ENCODE measurements at regions not wholly inside any gene's neighbourhood (a gene's known extent, or its start where the extent isn't known, plus 50 kb on each side); places are given as distances from the start of the nearest gene placed in this dataset.
"Not testable (repeated sequence)": the region's sequence is repeated elsewhere in the genome, so short reads cannot be mapped to it uniquely, and the experiment has no call there.

DNA sequence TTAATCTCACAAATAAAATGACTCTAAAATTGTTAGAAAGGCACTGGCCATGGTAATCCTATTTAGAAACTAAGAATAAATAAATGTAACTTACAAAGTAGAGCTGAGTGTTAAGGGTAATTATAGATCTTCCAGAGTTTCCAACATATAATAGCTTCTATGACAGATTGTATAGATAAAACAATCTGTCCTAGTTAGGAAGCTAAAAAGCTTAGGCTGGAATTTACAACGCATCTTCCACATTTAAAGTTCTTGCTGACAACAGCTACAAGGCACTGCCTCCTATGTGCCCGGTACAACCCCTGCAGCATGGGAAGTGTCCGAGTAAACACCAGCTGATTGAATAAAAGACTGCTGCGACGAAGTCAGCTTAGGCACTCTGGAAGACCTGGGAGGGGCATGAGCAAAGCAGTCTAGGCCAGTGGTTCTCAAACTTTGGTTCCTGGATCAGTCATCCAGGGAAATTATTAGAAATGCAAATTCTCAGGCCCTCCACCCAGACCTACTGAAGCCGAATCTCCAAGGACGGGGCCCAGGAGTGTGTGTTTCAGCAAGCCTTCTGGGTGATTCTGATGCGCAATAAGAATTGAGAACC is 635.6 kb upstream of the TBX3 start:
- DNase-seq (ENCODE audit: low spot score) = no peak

- no peak for DNase-seq (ENCODE audit: low spot score)
Observed at GRCh38 chr12:115313929-115314328, 630.0 kb upstream of the TBX3 start.

GRCh38 chr12:115312901-115313300 is 628.9 kb upstream of the TBX3 start:
- no peak for DNase-seq (ENCODE audit: low spot score)

- DNase-seq (ENCODE audit: low spot score) = no peak
Observed at GRCh38 chr12:115311875-115312274, 627.9 kb upstream of the TBX3 start.

GRCh38 chr12:115308918-115309317 is 624.9 kb upstream of the TBX3 start:
- DNase-seq (ENCODE audit: low spot score) = no peak

GRCh38 chr12:115306380-115306779 is 622.4 kb upstream of the TBX3 start:
- no peak for DNase-seq (ENCODE audit: low spot score)

GRCh38 chr12:115305867-115306266 is 621.9 kb upstream of the TBX3 start:
- no peak for DNase-seq (ENCODE audit: low spot score)

GRCh38 chr12:115305275-115305674 is 621.3 kb upstream of the TBX3 start:
- no peak for DNase-seq (ENCODE audit: low spot score)

DNA sequence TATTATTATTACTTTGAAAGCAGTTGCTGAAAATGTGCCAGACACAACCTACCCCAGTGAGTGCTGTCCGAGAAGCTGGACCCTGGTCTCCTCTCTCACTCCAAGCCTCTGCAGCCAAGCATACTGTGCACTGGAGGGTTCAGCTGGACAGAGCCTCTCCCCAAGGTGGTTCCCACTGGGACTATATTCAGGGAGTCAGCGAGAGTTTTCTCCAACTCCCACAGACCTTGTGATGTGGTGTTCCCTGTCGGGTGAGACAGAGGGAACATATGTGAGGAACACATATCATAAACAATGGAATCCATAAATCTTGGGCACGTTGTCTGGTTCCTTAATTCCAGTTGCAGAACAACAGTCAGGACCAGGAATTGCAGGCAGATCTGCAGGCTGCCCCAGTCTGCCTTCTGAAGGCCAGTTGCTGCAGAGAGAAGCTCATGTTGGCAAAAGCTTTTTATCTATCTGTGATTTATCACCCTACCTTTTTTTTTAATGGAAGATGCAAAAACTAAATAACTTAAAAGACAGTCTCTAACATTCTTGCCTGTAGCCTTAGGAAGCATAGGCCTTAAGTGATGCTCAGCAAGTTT is 619.8 kb upstream of the TBX3 start:
- no peak for DNase-seq (ENCODE audit: low spot score)

DNA sequence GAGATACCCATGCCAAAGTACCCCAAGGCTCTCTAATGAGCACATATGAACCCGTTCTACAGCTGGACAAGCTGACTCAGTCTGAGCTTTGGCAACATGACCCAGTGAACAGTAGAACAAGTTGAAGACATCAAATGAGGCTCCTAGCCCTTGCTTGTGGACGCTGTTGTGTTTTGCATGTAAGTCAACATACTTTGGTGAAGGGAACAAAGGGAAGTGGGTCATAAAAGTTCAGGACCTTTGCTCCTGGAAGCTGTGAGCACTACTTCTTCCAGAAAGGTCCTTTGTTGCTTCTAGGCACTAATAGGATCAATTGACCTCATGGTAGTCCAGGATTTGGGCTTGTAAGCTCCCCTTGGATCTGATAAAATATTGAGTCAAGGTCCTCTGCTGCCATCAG is 613.5 kb upstream of the TBX3 start:
- no peak for DNase-seq (ENCODE audit: low spot score)

DNA sequence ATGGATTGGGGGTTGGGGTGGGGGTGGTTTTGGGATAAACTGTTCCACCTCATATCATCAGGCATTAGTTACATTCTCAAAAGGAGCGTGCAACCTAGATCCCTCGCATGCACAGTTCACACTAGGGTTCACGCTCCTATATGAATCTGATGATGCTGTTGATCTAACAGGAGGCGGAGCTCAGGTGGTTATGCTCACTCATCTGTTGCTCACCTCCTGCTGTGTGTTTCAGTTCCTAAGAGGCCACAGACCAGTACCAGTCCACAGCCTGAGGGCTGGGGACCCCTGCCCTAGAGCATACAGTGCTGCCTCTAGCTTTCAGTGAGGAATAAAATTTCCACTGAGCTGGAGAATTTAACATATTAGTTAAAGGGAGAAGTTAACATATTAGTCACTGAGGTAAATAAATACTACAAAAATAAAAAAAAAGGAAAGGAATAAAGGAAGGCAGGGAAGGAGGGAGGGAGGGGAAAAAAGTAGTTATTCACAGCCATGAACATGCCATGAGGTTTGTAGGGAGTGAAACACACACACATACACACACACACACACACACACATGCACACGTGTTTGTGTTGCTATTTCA is 612.7 kb upstream of the TBX3 start:
- DNase-seq (ENCODE audit: low spot score) = no peak

DNA sequence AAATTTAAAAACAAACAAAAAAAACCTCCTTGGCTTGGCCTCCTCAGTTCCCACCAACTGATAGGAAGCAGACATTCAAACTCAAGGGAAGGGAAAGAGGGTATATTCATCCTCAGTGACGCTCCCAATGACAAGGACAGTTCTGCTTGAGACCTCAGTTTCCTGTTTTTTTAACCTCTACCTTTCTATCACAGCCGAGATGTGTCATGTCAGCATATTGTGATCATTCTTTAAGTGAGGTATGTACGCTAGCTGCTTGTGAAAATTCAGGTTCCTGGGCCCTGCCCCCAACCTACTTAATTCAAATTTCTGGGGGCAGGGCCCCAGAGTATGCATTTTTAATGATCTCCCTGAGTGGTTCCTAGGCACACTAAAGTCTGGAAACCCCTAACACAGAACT is 611.9 kb upstream of the TBX3 start:
- no peak for DNase-seq (ENCODE audit: low spot score)

GRCh38 chr12:115294453-115295133 is 610.6 kb upstream of the TBX3 start:
- no peak for DNase-seq (ENCODE audit: low spot score)

DNA sequence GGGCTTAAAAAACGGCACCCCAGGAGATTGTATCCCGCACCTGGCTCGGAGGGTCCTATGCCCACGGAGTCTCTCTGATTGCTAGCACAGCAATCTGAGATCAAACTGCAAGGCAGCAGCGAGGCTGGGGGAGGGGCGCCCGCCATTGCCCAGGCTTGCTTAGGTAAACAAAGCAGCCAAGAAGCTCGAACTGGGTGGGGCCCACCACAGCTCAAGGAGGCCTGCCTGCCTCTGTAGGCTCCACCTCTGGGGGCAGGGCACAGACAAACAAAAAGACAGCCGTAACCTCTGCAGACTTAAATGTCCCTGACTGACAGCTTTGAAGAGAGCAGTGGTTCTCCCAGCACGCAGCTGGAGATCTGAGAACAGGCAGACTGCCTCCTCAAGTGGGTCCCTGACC is 601.5 kb upstream of the TBX3 start:
- DNase-seq (ENCODE audit: low spot score) = not testable (repeated sequence)

DNA sequence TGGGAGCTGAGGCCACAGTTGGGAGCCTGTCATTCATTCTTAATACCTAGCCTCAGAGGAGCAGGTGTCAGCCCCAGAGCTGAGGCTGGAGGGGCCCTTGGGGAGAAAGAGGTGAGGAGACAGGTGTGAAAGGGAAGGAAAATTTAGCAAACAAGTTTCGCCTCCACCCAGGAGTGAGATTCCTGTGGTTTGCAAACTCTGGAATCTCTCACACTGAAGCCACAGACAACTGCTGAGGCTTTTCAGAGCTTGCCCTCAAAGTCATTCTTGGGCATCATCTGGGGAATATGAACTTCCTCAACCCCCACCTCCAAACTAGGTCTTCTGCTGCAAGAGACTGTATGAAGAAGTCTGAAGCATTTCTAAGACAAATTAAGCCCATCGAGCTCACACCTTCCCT is 589.5 kb upstream of the TBX3 start:
- DNase-seq (ENCODE audit: low spot score) = no peak

DNA sequence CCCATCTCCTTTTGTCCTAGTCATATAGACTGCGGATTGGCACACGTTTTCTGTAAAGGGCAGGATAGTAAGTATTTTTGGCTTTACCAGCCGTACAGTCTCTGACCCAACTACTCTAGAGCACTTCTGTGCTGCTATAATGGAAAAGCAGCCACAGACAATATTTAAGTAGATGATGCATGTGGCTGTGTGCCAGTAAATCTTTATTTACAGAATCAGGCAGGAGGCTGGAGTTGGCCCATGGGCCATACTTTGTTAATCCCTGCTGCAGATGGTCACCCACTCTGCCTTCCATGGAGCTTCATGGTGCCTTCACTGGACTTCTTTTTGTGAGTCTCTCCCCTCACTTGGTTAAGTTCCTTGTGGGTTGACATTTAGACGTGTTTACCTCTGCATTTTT is 584.5 kb upstream of the TBX3 start:
- no peak for DNase-seq (ENCODE audit: low spot score)

- DNase-seq (ENCODE audit: low spot score) = no peak
Observed at GRCh38 chr12:115267891-115268290, 583.9 kb upstream of the TBX3 start.

- DNase-seq (ENCODE audit: low spot score) = no peak
Observed at GRCh38 chr12:115267464-115267863, 583.5 kb upstream of the TBX3 start.

DNA sequence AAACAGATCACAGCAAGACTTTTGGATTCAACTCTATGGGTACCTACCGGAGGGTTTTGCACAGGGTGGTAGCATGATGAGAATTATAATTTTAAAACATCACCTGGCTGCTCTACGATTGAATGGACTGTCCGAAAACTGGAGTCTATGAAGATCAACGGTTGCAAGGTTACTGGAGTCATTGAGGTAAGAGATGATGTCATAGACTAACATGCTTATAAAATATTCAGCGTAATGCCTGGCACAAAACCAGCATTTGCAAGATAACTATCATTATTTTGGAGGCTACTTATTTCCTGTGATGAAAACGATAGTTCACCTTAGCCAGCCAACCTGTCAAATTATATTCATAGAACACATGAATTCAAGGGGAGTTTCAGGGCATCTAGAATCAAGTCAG is 580.6 kb upstream of the TBX3 start:
- no peak for DNase-seq (ENCODE audit: low spot score)

GRCh38 chr12:115261691-115262398 is 577.9 kb upstream of the TBX3 start:
- DNase-seq (ENCODE audit: low spot score) = no peak

DNA sequence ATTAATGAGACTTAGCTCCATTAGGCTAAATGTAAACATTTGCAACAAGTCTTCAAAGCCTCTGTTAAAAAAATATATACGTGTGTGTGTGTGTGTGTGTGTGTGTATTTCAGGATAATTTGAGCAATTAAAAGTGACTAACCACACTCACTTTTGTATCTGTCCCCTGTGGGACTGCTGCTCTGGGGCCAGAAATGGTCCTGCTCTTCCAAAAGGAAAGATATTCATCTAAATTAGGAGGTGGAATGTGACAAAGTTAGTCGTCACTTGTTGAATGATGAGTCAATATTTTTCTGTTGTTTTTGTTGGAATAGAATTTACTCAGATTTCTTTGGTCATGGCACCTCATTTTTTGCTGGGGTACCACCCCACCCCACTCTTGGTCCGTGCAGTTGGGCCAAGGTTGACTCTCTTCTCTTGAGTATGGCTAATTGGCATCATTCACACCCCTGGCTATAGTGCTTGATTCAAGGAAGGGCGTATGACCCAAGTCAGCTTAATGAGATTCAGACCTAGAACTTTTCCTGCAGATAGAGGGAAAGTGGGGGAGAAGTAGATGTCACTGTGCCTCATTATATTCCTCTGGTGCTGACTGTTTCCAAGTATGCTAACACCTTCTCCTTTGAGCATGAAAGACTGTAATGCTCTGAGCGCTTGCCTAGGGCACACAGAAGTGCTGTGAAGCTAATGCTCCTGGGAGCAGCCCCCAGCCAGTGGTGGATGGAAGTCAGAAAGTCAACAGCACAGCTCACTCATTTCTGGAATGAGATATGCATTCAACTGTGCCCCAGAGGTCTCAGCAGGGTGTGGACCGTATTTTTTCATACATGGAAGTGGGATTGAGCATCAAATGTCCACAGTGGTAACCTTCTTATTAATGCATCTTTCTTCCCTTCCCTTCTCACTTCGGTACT is 577.0 kb upstream of the TBX3 start:
- no peak for DNase-seq (ENCODE audit: low spot score)
